ENCODE measurements at regions not wholly inside any gene's neighbourhood (a gene's known extent, or its start where the extent isn't known, plus 50 kb on each side); places are given as distances from the start of the nearest gene placed in this dataset.
"Not testable (repeated sequence)": the region's sequence is repeated elsewhere in the genome, so short reads cannot be mapped to it uniquely, and the experiment has no call there.

GRCh38 chr3:5735896-5736295 lies 548.4 kb downstream of the EDEM1 start:
- DNase-seq (ENCODE audit: low read depth in 4 of 4, low spot score in 1 of 4), result no peak

- DNase-seq (ENCODE audit: low read depth in 4 of 4, low spot score in 1 of 4), result no peak
Measured at GRCh38 chr3:5739299-5739935, 551.9 kb downstream of the EDEM1 start.

GRCh38 chr3:5739949-5740348 lies 552.4 kb downstream of the EDEM1 start:
- DNase-seq (ENCODE audit: low read depth in 4 of 4, low spot score in 1 of 4), result no peak

- DNase-seq (ENCODE audit: low read depth in 4 of 4, low spot score in 1 of 4), result no peak
Measured at GRCh38 chr3:5741017-5741416, 553.5 kb downstream of the EDEM1 start.

GRCh38 chr3:5750091-5750490 lies 562.6 kb downstream of the EDEM1 start:
- DNase-seq (ENCODE audit: low read depth in 4 of 4, low spot score in 1 of 4), result no peak

- no peak for DNase-seq (ENCODE audit: low read depth in 4 of 4, low spot score in 1 of 4)
Measured at GRCh38 chr3:5750874-5751640, 563.5 kb downstream of the EDEM1 start.

- no peak for DNase-seq (ENCODE audit: low read depth in 4 of 4, low spot score in 1 of 4)
Measured at GRCh38 chr3:5754602-5755001, 567.1 kb downstream of the EDEM1 start.

GRCh38 chr3:5756443-5756842 lies 568.9 kb downstream of the EDEM1 start:
- no peak for DNase-seq (ENCODE audit: low read depth in 4 of 4, low spot score in 1 of 4)

- no peak for DNase-seq (ENCODE audit: low read depth in 4 of 4, low spot score in 1 of 4)
Measured at GRCh38 chr3:5757213-5757804, 569.8 kb downstream of the EDEM1 start.

- DNase-seq (ENCODE audit: low read depth in 4 of 4, low spot score in 1 of 4), result no peak
Measured at GRCh38 chr3:5758699-5759098, 571.2 kb downstream of the EDEM1 start.

- DNase-seq (ENCODE audit: low read depth in 4 of 4, low spot score in 1 of 4), result no peak
Measured at GRCh38 chr3:5762506-5762905, 575.0 kb downstream of the EDEM1 start.

GRCh38 chr3:5766848-5767247 lies 579.3 kb downstream of the EDEM1 start:
- no peak for DNase-seq (ENCODE audit: low read depth in 4 of 4, low spot score in 1 of 4)

- no peak for DNase-seq (ENCODE audit: low read depth in 4 of 4, low spot score in 1 of 4)
Measured at GRCh38 chr3:5767304-5767703, 579.8 kb downstream of the EDEM1 start.

- no peak for DNase-seq (ENCODE audit: low read depth in 4 of 4, low spot score in 1 of 4)
Measured at GRCh38 chr3:5768281-5768945, 580.9 kb downstream of the EDEM1 start.

- DNase-seq (ENCODE audit: low read depth in 4 of 4, low spot score in 1 of 4), result no peak
Measured at GRCh38 chr3:5769825-5770224, 582.3 kb downstream of the EDEM1 start.

- no peak for DNase-seq (ENCODE audit: low read depth in 4 of 4, low spot score in 1 of 4)
Measured at GRCh38 chr3:5774337-5774736, 586.8 kb downstream of the EDEM1 start.

- DNase-seq (ENCODE audit: low read depth in 4 of 4, low spot score in 1 of 4), result not testable (repeated sequence)
Measured at GRCh38 chr3:5775100-5775499, 587.6 kb downstream of the EDEM1 start.

GRCh38 chr3:5784690-5785089 lies 597.2 kb downstream of the EDEM1 start:
- no peak for DNase-seq (ENCODE audit: low read depth in 4 of 4, low spot score in 1 of 4)

- DNase-seq (ENCODE audit: low read depth in 4 of 4, low spot score in 1 of 4), result no peak
Measured at GRCh38 chr3:5787861-5788488, 600.5 kb downstream of the EDEM1 start.

- DNase-seq (ENCODE audit: low read depth in 4 of 4, low spot score in 1 of 4), result no peak
Measured at GRCh38 chr3:5788496-5788895, 601.0 kb downstream of the EDEM1 start.

- DNase-seq (ENCODE audit: low read depth in 4 of 4, low spot score in 1 of 4), result no peak
Measured at GRCh38 chr3:5791558-5791957, 604.1 kb downstream of the EDEM1 start.
